OCI-LY1 (cell line): ENCODE measurements at regions not wholly inside any gene's neighbourhood (a gene's known extent, or its start where the extent isn't known, plus 50 kb on each side); places are given as distances from the start of the nearest gene placed in this dataset.

Source experiments
- EZH2 ChIP-seq: fragments of 200-600 bp; sonication (generic), shearing (Covaris generic); IDR thresholded peaks from 2 replicates; pipeline ENCODE4 v1.8.0; 2017; ENCODE audit warnings: borderline replicate concordance, mixed run types, mild to moderate bottlenecking, antibody characterized with exemption, low read length, moderate library complexity, mixed read lengths
- TF ChIP-seq, protein P1 (sequence below): fragments of 200-600 bp; sonication (generic), shearing (Covaris generic); IDR thresholded peaks from 2 replicates; pipeline ENCODE4 v1.5.1; 2017; ENCODE audit warnings: mild to moderate bottlenecking, antibody characterized with exemption, low read length, moderate library complexity, mixed read lengths

DNA sequence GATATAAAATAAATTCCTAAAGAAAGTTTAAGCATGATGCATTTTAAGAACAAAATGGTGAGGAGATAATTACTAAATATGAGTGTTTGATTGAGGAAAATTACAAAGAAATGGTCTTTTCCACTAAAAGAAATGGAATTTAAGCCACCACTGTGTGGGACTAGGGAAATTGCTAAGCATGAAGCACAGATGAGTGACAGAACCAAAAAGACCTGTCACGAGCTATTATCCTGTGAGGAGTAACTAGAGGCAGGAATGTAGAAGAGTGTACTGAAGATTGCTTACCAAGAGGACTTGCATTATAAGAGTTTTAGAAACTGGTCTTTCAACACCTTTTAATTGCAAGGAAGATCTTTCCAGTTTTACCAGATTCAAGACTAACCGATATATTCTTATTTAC, 193.6 kb upstream of the PRR16 start:
- TF ChIP-seq, protein P1, sequence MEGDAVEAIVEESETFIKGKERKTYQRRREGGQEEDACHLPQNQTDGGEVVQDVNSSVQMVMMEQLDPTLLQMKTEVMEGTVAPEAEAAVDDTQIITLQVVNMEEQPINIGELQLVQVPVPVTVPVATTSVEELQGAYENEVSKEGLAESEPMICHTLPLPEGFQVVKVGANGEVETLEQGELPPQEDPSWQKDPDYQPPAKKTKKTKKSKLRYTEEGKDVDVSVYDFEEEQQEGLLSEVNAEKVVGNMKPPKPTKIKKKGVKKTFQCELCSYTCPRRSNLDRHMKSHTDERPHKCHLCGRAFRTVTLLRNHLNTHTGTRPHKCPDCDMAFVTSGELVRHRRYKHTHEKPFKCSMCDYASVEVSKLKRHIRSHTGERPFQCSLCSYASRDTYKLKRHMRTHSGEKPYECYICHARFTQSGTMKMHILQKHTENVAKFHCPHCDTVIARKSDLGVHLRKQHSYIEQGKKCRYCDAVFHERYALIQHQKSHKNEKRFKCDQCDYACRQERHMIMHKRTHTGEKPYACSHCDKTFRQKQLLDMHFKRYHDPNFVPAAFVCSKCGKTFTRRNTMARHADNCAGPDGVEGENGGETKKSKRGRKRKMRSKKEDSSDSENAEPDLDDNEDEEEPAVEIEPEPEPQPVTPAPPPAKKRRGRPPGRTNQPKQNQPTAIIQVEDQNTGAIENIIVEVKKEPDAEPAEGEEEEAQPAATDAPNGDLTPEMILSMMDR = no peak
- TF ChIP-seq EZH2 = no peak
